ENCODE measurements at regions not wholly inside any gene's neighbourhood (a gene's known extent, or its start where the extent isn't known, plus 50 kb on each side); places are given as distances from the start of the nearest gene placed in this dataset.
"Not testable (repeated sequence)": the region's sequence is repeated elsewhere in the genome, so short reads cannot be mapped to it uniquely, and the experiment has no call there.

- Histone ChIP-seq H3K27ac (ENCODE audit: low read depth, low read length, poor library complexity, severe bottlenecking) (no peak overlapping the region), H3K36me3 (ENCODE audit: insufficient read depth, low read length) (no peaks in the 10 kb centered on the region), H3K79me2 (ENCODE audit: insufficient read depth, low read length) (no peaks in the 10 kb centered on the region), H4K20me1 (ENCODE audit: insufficient read depth, low read length) (no peaks in the 10 kb centered on the region), H3K9ac (ENCODE audit: low read length) (no peak overlapping the region), H3F3A (ENCODE audit: insufficient read depth, low read length) (no peaks in the 10 kb centered on the region), H3K9me2 (ENCODE audit: low read depth, low read length) (no peaks in the 10 kb centered on the region), H3K27me3 (ENCODE audit: insufficient read depth, low read length) (no peaks in the 10 kb centered on the region), H3K4me2 (ENCODE audit: low read length) (no peak overlapping the region), H3K9me3 (ENCODE audit: low read length) (no peaks in the 10 kb centered on the region), H3K4me3 (ENCODE audit: low read depth, low read length, poor library complexity, severe bottlenecking) (no peak overlapping the region), H3K4me1 (ENCODE audit: insufficient read depth, low read length, severe bottlenecking) (no peaks in the 10 kb centered on the region), H2AFZ (ENCODE audit: low read length) (no peak overlapping the region)
- TF ChIP-seq, protein P1, sequence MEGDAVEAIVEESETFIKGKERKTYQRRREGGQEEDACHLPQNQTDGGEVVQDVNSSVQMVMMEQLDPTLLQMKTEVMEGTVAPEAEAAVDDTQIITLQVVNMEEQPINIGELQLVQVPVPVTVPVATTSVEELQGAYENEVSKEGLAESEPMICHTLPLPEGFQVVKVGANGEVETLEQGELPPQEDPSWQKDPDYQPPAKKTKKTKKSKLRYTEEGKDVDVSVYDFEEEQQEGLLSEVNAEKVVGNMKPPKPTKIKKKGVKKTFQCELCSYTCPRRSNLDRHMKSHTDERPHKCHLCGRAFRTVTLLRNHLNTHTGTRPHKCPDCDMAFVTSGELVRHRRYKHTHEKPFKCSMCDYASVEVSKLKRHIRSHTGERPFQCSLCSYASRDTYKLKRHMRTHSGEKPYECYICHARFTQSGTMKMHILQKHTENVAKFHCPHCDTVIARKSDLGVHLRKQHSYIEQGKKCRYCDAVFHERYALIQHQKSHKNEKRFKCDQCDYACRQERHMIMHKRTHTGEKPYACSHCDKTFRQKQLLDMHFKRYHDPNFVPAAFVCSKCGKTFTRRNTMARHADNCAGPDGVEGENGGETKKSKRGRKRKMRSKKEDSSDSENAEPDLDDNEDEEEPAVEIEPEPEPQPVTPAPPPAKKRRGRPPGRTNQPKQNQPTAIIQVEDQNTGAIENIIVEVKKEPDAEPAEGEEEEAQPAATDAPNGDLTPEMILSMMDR (IDR thresholded peaks at IDR 0.05; ENCODE audit: low read length): no peak
- TF ChIP-seq EZH2 (IDR thresholded peaks at IDR 0.05; ENCODE audit: borderline replicate concordance, low read length): no peak
Observed at GRCh38 chr9:20237686-20238085, 384.6 kb downstream of the MLLT3 start.

DNA sequence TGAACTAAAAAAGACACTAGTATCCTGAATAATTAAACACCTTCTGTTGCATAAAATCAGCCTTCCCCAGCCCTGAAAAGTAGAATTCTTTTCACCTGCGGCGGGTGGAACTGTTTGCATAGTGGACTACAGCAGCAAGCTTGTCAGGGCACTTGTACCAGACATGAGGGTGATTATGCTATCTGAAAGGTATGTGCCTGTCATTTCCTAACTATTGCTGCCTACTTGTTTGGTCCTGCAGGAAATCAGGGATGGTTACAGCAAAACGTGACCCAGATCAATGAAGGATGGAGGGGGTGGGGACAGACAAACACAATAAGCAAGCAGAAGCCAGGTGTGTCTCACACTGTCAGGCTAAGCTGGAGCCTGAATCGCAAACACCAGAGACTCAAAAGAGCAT, 385.6 kb downstream of the MLLT3 start:
- TF ChIP-seq, protein P1 (IDR thresholded peaks at IDR 0.05; ENCODE audit: low read length): no peak
- no peak for TF ChIP-seq EZH2 (IDR thresholded peaks at IDR 0.05; ENCODE audit: borderline replicate concordance, low read length)
- Histone ChIP-seq H3K27me3 (ENCODE audit: insufficient read depth, low read length) (no peaks in the 10 kb centered on the region), H3K79me2 (ENCODE audit: insufficient read depth, low read length) (no peaks in the 10 kb centered on the region), H4K20me1 (ENCODE audit: insufficient read depth, low read length) (no peaks in the 10 kb centered on the region), H3K36me3 (ENCODE audit: insufficient read depth, low read length) (no peaks in the 10 kb centered on the region), H3F3A (ENCODE audit: insufficient read depth, low read length) (no peaks in the 10 kb centered on the region), H3K4me2 (ENCODE audit: low read length) (no peak overlapping the region), H3K9me3 (ENCODE audit: low read length) (no peaks in the 10 kb centered on the region), H2AFZ (ENCODE audit: low read length) (no peak overlapping the region), H3K9ac (ENCODE audit: low read length) (no peak overlapping the region), H3K4me3 (ENCODE audit: low read depth, low read length, poor library complexity, severe bottlenecking) (no peak overlapping the region), H3K9me2 (ENCODE audit: low read depth, low read length) (no peaks in the 10 kb centered on the region), H3K27ac (ENCODE audit: low read depth, low read length, poor library complexity, severe bottlenecking) (no peak overlapping the region), H3K4me1 (ENCODE audit: insufficient read depth, low read length, severe bottlenecking) (no peaks in the 10 kb centered on the region)

DNA sequence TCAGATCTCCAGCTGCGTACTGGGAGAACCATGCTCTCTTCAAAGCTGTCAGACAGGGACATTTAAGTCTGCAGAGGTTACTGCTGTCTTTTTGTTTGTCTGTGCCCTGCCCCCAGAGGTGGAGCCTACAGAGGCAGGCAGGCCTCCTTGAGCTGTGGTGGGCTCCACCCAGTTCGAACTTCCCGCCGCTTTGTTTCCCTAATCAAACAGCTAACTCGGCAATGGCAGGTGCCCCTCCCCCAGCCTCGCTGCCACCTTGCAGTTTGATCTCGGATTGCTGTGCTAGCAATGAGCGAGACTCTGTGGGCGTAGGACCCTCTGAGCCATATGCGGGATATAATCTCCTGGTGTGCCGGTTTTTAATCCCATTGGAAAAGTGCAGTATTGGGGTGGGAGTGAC, 387.1 kb downstream of the MLLT3 start:
- not testable (repeated sequence) for H3K27me3 ChIP-seq (ENCODE audit: insufficient read depth, low read length)

GRCh38 chr9:20228096-20228495, 394.2 kb downstream of the MLLT3 start:
- no peak overlapping the region for H2AFZ ChIP-seq (ENCODE audit: low read length)
- H3F3A ChIP-seq (ENCODE audit: insufficient read depth, low read length): no peaks in the 10 kb centered on the region
- no peaks in the 10 kb centered on the region for H3K36me3 ChIP-seq (ENCODE audit: insufficient read depth, low read length)
- no peaks in the 10 kb centered on the region for H3K9me2 ChIP-seq (ENCODE audit: low read depth, low read length)
- no peak overlapping the region for H3K27ac ChIP-seq (ENCODE audit: low read depth, low read length, poor library complexity, severe bottlenecking)
- no peak overlapping the region for H3K4me3 ChIP-seq (ENCODE audit: low read depth, low read length, poor library complexity, severe bottlenecking)
- no peaks in the 10 kb centered on the region for H3K79me2 ChIP-seq (ENCODE audit: insufficient read depth, low read length)
- H3K9ac ChIP-seq (ENCODE audit: low read length): no peak overlapping the region
- no peaks in the 10 kb centered on the region for H4K20me1 ChIP-seq (ENCODE audit: insufficient read depth, low read length)
- no peaks in the 10 kb centered on the region for H3K4me1 ChIP-seq (ENCODE audit: insufficient read depth, low read length, severe bottlenecking)
- no peaks in the 10 kb centered on the region for H3K27me3 ChIP-seq (ENCODE audit: insufficient read depth, low read length)
- no peaks in the 10 kb centered on the region for H3K9me3 ChIP-seq (ENCODE audit: low read length)
- H3K4me2 ChIP-seq (ENCODE audit: low read length): no peak overlapping the region
- TF ChIP-seq, protein P1 (IDR thresholded peaks at IDR 0.05; ENCODE audit: low read length): no peak
- no peak for TF ChIP-seq EZH2 (IDR thresholded peaks at IDR 0.05; ENCODE audit: borderline replicate concordance, low read length)

More for the DNA sequence above, 387.1 kb downstream of the MLLT3 start:
- not testable (repeated sequence) for H3K9me3 ChIP-seq (ENCODE audit: low read length); H3K27ac ChIP-seq (ENCODE audit: low read depth, low read length, poor library complexity, severe bottlenecking); H3K9ac ChIP-seq (ENCODE audit: low read length); H3K4me3 ChIP-seq (ENCODE audit: low read depth, low read length, poor library complexity, severe bottlenecking); H3K79me2 ChIP-seq (ENCODE audit: insufficient read depth, low read length); H3K9me2 ChIP-seq (ENCODE audit: low read depth, low read length); H2AFZ ChIP-seq (ENCODE audit: low read length); H3K4me1 ChIP-seq (ENCODE audit: insufficient read depth, low read length, severe bottlenecking); H3K36me3 ChIP-seq (ENCODE audit: insufficient read depth, low read length); H3K4me2 ChIP-seq (ENCODE audit: low read length); H4K20me1 ChIP-seq (ENCODE audit: insufficient read depth, low read length); H3F3A ChIP-seq (ENCODE audit: insufficient read depth, low read length)
